ENCODE measurements at regions not wholly inside any gene's neighbourhood (a gene's known extent, or its start where the extent isn't known, plus 50 kb on each side); places are given as distances from the start of the nearest gene placed in this dataset.

DNA sequence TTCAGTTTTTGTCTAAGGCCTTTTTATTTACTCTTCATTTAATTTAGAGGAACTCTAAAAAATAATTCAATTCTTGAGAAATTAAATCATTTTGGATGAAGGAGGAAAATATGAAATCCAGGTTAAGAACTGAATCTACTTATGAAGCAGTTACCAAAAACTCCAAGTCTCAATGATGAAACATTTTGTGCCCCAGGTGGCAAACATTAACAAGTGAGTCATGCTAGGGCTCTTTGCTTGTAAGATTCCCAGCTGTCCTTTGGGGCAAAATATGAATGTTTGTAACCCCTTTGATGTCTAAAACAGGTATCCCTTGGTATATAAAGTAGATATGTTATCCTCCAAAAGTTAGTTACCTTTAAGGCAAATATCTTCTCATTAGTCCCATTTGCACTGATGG, 202.4 kb downstream of the NEDD1 start:
- TF ChIP-seq, protein P1, sequence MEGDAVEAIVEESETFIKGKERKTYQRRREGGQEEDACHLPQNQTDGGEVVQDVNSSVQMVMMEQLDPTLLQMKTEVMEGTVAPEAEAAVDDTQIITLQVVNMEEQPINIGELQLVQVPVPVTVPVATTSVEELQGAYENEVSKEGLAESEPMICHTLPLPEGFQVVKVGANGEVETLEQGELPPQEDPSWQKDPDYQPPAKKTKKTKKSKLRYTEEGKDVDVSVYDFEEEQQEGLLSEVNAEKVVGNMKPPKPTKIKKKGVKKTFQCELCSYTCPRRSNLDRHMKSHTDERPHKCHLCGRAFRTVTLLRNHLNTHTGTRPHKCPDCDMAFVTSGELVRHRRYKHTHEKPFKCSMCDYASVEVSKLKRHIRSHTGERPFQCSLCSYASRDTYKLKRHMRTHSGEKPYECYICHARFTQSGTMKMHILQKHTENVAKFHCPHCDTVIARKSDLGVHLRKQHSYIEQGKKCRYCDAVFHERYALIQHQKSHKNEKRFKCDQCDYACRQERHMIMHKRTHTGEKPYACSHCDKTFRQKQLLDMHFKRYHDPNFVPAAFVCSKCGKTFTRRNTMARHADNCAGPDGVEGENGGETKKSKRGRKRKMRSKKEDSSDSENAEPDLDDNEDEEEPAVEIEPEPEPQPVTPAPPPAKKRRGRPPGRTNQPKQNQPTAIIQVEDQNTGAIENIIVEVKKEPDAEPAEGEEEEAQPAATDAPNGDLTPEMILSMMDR (IDR thresholded peaks at IDR 0.05; ENCODE audit: poor library complexity): no peak
- TF ChIP-seq EZH2 (IDR thresholded peaks at IDR 0.05; ENCODE audit: borderline replicate concordance) (no peak), EZH2phosphoT487 (IDR thresholded peaks at IDR 0.05; ENCODE audit: low read depth, severe bottlenecking, unreplicated experiment) (no peak)
